Colonic mucosa (tissue), 4 donors: ENCODE measurements at regions not wholly inside any gene's neighbourhood (a gene's known extent, or its start where the extent isn't known, plus 50 kb on each side); places are given as distances from the start of the nearest gene placed in this dataset.

Experiments
- DNase-seq: peaks from one replicate; pipeline ENCODE4 v3.0.0-alpha.2; 2020
- H3K27ac ChIP-seq: fragments of 200-600 bp; one replicate; pipeline ENCODE4 v1.8.0; 2021
- H3K27me3 ChIP-seq: fragments of 200-600 bp; one replicate; pipeline ENCODE4 v1.8.0; 2021
- H3K36me3 ChIP-seq: fragments of 200-600 bp; one replicate; pipeline ENCODE4 v1.8.0; 2021
- H3K4me1 ChIP-seq: fragments of 200-600 bp; one replicate; pipeline ENCODE4 v1.8.0; 2021; ENCODE audit warnings: mild to moderate bottlenecking
- H3K4me3 ChIP-seq: fragments of 200-600 bp; one replicate; pipeline ENCODE4 v1.8.0; 2021
- H3K9ac ChIP-seq, 2 donors: one replicate each; pipeline ENCODE4 v1.7.0; 2013; ENCODE audit warnings: control low read depth in 2 of 2, low read depth in 2 of 2, low read length in 2 of 2
- H3K9me3 ChIP-seq: fragments of 200-600 bp; one replicate; pipeline ENCODE4 v1.8.0; 2021
- intact Hi-C: fragments of 100-400 bp; cut with DNase I; formaldehyde crosslinking; loops from one replicate; pipeline ENCODE4 v1.14.1; 2022
- TF ChIP-seq, protein P1 (sequence below): fragments of 200-600 bp; IDR thresholded peaks from one replicate; pipeline ENCODE4 v1.8.0; 2022; ENCODE audit warnings: antibody characterized with exemption, mild to moderate bottlenecking
- donor health status: healthy.
- donor health status: DM: no; HTN: no; CAD: no.
- donor health status: DM: no; HTN: no; CAD: no.

DNA sequence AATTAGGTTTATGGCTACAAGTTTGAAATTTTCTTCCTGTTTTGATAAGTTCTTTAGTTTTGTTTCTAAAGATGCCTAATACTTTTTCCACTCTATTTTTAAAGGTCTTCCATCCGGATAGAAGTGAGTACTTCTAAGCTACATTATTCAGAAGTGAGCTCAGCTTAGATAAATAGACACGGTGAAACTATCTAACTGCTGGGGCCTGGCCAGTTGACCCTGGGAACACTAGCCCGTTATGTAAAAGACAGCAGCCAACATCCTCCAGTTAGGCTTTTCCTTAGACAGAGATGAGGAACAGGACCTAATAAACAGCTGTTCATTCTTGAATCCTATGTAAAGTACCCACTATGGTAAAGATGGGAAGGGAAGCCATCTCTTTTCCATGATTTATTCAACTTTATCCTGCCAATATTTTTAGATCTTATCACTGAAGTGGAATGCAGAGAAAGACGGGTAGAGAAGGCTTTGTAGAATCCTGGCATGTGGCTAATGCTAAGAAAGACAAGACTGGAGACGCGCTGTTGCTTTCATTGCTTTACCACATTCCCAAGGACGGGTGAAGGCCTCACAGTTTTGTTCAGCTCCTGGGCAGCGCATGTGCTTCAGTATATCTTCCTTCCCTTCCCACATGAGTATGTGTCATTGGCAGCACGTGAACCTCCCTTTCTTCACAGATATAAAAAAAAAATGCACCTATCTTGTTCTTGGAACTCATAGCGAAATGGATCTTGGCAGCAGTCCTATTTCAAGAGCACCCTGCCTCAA is 340.0 kb upstream of the MEOX2 start:
- no peak overlapping the region for H3K4me3 ChIP-seq
- DNase-seq: no peak
- H3K9ac ChIP-seq: no peak overlapping the region
- H3K9me3 ChIP-seq: no peaks in the 10 kb centered on the region
- no peak overlapping the region for H3K27ac ChIP-seq
- H3K4me1 ChIP-seq: no peaks in the 10 kb centered on the region
- no peaks in the 10 kb centered on the region for H3K27me3 ChIP-seq
- no peaks in the 10 kb centered on the region for H3K36me3 ChIP-seq
- TF ChIP-seq, protein P1, sequence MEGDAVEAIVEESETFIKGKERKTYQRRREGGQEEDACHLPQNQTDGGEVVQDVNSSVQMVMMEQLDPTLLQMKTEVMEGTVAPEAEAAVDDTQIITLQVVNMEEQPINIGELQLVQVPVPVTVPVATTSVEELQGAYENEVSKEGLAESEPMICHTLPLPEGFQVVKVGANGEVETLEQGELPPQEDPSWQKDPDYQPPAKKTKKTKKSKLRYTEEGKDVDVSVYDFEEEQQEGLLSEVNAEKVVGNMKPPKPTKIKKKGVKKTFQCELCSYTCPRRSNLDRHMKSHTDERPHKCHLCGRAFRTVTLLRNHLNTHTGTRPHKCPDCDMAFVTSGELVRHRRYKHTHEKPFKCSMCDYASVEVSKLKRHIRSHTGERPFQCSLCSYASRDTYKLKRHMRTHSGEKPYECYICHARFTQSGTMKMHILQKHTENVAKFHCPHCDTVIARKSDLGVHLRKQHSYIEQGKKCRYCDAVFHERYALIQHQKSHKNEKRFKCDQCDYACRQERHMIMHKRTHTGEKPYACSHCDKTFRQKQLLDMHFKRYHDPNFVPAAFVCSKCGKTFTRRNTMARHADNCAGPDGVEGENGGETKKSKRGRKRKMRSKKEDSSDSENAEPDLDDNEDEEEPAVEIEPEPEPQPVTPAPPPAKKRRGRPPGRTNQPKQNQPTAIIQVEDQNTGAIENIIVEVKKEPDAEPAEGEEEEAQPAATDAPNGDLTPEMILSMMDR: no peak
- intact Hi-C loops: no loop called here

DNA sequence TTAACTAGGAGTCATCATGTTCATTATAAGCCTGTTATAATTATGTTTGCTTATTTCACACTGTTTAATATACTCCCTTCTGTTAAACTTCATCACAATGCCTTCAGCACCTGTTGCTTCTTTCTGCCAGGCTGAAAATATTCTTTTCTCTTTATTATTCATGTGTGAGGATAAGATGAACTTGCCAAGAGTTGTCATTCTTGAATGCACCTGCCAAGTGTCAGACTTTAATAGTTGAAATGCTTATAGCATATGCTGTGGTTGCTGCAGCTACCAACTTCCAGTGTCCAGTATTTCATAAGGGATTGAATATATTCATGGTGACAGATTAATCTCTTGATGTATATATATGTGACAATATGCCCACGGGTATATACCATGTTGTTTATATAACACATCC is 339.2 kb upstream of the MEOX2 start:
- TF ChIP-seq, protein P1: no peak
- intact Hi-C loops: no loop called here
- Histone ChIP-seq H3K4me1 (no peaks in the 10 kb centered on the region), H3K27me3 (no peaks in the 10 kb centered on the region), H3K27ac (no peak overlapping the region), H3K9me3 (no peaks in the 10 kb centered on the region), H3K4me3 (no peak overlapping the region), H3K9ac (no peak overlapping the region), H3K36me3 (no peaks in the 10 kb centered on the region)
- DNase-seq: no peak

DNA sequence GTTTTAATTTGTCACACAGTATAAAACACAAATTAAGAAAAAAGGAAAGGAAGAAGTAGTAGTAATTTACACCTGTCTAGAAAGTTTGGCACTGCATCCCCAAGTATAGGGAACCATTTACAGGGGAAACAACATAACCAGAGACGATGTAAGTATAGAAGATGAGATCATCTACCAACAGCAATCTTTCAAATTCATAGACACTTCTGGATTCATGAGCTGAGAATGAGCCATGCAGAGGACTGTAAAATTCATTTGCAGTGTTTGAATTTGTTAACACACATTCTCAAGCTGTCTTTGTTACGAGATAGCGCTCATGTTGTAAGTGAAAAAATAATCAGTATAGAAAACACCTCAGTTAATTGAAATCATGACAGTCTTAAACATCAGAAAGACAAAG is 337.0 kb upstream of the MEOX2 start:
- H3K9ac ChIP-seq: no peak overlapping the region
- H3K4me3 ChIP-seq: no peak overlapping the region
- DNase-seq: no peak
- H3K4me1 ChIP-seq: no peaks in the 10 kb centered on the region
- intact Hi-C loops: no loop called here
- TF ChIP-seq, protein P1: no peak
- no peaks in the 10 kb centered on the region for H3K36me3 ChIP-seq
- H3K27ac ChIP-seq: no peak overlapping the region
- H3K27me3 ChIP-seq: no peaks in the 10 kb centered on the region
- no peaks in the 10 kb centered on the region for H3K9me3 ChIP-seq

DNA sequence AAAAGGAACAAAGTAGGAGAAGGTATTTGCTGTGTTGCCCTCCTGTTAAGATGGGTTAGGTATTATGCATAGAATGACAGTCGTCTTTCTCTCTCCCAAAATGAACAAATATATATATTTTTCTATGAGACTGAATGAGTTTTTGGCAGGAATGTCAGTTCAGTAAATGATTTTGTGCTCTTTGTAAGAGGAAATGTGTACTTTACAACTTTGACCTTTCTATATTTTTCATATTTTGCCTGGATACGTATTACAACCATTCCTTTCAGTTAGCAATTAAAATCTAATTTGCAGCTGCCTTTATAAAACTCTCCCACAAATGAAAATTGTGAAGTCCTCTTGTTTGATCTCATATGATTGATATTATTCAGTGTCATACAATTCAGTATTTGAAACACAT is 336.6 kb upstream of the MEOX2 start:
- H3K27me3 ChIP-seq: no peaks in the 10 kb centered on the region
- no peaks in the 10 kb centered on the region for H3K4me1 ChIP-seq
- no peak for DNase-seq
- no peak overlapping the region for H3K4me3 ChIP-seq
- intact Hi-C loops: no loop called here
- H3K9ac ChIP-seq: no peak overlapping the region
- no peaks in the 10 kb centered on the region for H3K36me3 ChIP-seq
- TF ChIP-seq, protein P1: no peak
- H3K27ac ChIP-seq: no peak overlapping the region
- no peaks in the 10 kb centered on the region for H3K9me3 ChIP-seq

DNA sequence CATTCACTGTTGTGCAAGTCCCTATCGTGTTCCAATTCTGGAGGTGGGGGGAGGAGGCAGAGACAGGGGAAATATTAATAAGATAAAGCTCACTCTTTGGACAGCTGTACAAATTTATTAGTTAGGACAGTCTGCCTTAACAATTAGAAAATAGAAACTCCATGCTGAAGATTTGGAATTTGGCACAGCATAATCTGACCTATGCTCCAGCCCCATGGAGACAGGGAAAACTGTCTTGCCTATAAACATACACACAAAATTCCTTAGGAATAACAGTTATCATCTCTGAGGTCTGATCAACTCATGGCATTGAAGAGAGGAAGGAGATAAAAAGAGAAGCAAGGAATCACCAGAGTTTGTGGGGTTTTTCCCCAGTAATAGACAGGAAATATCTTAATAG is 335.4 kb upstream of the MEOX2 start:
- intact Hi-C loops: no loop called here
- Histone ChIP-seq H3K4me1 (no peaks in the 10 kb centered on the region), H3K4me3 (no peak overlapping the region), H3K9ac (no peak overlapping the region), H3K27me3 (no peaks in the 10 kb centered on the region), H3K36me3 (no peaks in the 10 kb centered on the region), H3K27ac (no peak overlapping the region), H3K9me3 (no peaks in the 10 kb centered on the region)
- DNase-seq: no peak
- TF ChIP-seq, protein P1: no peak
